ENCODE measurements at regions not wholly inside any gene's neighbourhood (a gene's known extent, or its start where the extent isn't known, plus 50 kb on each side); places are given as distances from the start of the nearest gene placed in this dataset.

DNA sequence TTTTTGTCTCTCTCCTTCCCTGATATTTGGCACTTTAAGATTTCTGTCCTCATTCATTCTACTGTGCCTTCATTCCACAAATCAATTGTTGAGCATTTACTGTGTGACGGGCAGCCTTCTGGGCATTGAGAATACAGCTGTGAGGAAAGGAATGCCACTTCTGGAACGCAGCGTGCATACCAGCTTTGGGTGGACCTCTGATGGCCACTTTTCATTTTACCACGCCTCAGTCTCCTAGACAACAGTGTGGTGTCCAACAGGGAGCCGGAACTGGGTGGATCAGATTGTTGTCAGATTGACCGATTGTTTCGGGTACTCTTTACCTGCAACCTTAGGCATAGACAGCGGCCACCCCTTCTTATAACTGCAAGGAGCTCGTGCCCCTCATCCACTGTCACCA, 222.7 kb upstream of the DPP6 start:
- TF ChIP-seq, protein P1, sequence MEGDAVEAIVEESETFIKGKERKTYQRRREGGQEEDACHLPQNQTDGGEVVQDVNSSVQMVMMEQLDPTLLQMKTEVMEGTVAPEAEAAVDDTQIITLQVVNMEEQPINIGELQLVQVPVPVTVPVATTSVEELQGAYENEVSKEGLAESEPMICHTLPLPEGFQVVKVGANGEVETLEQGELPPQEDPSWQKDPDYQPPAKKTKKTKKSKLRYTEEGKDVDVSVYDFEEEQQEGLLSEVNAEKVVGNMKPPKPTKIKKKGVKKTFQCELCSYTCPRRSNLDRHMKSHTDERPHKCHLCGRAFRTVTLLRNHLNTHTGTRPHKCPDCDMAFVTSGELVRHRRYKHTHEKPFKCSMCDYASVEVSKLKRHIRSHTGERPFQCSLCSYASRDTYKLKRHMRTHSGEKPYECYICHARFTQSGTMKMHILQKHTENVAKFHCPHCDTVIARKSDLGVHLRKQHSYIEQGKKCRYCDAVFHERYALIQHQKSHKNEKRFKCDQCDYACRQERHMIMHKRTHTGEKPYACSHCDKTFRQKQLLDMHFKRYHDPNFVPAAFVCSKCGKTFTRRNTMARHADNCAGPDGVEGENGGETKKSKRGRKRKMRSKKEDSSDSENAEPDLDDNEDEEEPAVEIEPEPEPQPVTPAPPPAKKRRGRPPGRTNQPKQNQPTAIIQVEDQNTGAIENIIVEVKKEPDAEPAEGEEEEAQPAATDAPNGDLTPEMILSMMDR (conservative IDR thresholded peaks at IDR 0.05; ENCODE audit: low read depth, low read length): no peak
- no peak for TF ChIP-seq EZH2 (IDR thresholded peaks at IDR 0.05; ENCODE audit: borderline replicate concordance, low read depth, low read length, poor library complexity, severe bottlenecking)

Measured in A673 (cell line).